ENCODE measurements at regions not wholly inside any gene's neighbourhood (a gene's known extent, or its start where the extent isn't known, plus 50 kb on each side); places are given as distances from the start of the nearest gene placed in this dataset.

DNA sequence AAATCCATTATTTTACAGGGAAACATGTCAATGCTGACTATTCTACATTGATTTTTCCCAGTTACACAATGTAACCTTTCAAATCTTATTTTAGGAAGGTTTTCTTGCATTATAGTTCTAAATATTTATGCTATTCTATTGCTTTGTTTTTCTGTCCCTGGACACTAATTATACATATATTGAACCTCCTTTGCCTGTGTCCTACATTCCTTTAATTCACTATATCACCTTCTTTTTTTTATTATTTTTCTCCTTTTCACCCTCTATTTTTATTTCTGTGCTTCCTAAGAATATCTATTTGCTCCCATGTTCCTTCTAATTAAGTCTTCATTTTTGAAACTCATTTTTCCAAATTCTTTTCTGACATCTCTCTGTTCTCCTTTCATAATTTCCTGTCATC, 259.2 kb downstream of the TJP1 start:
- DNase-seq (ENCODE audit: low read depth) = no peak
- H3K4me3 ChIP-seq (ENCODE audit: low read depth, low read length) = no peak overlapping the region

DNA sequence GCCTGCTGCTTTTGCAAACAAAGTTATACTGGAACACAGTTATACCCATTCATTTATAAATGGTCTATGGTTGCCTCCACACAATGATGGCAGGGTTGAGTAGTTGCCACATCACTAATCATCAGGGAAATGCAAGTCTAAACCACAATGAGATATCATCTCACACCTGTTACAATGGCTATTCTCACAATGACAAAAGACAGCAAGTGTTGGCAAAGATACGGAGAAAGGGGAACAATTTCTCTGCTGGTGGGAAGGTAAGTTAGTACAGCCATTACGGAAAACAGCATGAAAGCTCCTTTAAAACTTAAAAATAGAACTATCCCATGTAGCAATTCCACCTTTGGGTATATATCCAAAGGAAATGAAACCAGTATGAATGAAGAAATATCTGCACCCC, 261.4 kb downstream of the TJP1 start:
- no peak overlapping the region for H3K4me3 ChIP-seq (ENCODE audit: low read depth, low read length)
- DNase-seq (ENCODE audit: low read depth) = no peak

DNA sequence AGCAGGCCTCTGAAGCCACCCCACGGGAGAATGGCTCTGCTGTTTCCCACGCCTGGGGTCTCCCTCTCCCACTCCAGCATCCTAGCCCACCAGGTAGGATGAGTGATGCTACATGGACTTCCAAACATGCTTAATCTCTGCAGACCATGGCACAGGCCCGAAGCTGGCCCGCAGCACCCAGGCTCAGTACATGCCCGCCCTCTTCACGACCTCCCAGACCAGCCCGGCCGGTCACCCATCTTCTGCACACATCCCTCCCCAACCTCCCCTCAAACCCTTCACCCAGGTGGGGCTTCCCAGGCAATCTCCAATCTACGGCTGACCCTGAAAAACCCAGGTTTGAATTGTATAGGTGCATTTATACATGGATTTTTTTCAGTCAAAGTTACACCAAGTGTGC, 264.0 kb downstream of the TJP1 start:
- H3K4me3 ChIP-seq (ENCODE audit: low read depth, low read length) = no peak overlapping the region
- DNase-seq (ENCODE audit: low read depth) = no peak

DNA sequence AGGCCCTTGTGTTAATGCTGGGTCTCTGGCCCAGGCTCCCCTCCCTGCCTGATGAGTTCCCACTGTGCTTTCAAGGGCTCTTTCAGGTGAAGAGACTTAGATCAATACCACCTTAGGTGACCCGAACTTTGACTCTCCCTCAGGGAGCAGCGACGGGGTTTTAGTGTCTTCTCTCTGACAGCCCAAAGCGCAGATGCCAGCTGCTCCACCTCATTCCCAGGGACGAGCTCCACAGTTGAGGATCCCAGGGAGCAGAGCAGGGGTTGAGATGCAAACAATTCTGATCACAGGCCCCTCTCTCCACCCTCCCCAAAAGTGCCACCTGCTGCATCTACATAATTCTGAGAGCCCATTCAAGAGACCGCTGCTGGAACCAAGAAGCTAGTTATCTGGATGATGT, 265.1 kb downstream of the TJP1 start:
- no peak overlapping the region for H3K4me3 ChIP-seq (ENCODE audit: low read depth, low read length)
- DNase-seq (ENCODE audit: low read depth) = no peak

DNA sequence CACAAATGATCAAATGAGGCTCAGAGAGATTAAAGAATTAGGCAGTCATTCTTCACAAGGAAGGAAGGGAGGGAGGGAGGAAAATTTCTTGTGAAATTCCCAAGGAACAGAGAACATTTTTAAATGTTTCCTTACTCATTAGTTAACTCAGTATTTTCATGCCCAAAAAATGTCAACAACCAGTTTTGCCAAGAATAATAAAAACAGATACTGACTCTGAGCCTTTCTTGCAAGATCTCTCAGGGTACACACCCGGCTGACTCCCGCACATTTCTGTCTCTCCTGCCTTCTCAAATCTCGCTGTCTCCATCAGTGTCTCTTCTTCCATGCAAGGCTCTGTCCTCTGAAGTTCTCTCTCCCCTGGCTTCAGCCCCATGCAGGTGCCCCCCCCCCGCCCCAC, 265.9 kb downstream of the TJP1 start:
- H3K4me3 ChIP-seq (ENCODE audit: low read depth, low read length) = no peak overlapping the region
- no peak for DNase-seq (ENCODE audit: low read depth)

DNA sequence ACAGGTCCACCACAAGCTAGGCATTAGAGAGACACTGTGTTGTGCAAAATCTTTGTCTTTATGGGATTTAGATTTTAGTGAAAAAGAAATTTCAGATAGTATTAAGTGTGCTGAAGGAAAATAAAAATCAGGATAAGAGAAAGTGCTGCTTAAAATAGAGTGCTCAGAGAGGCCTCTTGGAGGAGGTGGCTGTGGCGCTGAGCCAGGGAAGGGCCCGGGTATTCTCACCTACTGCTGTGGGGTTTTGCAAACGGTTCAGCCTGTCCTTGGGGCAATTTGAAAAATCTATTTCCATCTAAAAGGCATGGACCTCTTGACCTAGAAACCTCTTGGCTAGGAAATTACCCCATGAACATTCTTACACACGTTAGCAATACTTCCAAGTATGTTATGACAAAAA, 267.7 kb downstream of the TJP1 start:
- no peak overlapping the region for H3K4me3 ChIP-seq (ENCODE audit: low read depth, low read length)
- no peak for DNase-seq (ENCODE audit: low read depth)

DNA sequence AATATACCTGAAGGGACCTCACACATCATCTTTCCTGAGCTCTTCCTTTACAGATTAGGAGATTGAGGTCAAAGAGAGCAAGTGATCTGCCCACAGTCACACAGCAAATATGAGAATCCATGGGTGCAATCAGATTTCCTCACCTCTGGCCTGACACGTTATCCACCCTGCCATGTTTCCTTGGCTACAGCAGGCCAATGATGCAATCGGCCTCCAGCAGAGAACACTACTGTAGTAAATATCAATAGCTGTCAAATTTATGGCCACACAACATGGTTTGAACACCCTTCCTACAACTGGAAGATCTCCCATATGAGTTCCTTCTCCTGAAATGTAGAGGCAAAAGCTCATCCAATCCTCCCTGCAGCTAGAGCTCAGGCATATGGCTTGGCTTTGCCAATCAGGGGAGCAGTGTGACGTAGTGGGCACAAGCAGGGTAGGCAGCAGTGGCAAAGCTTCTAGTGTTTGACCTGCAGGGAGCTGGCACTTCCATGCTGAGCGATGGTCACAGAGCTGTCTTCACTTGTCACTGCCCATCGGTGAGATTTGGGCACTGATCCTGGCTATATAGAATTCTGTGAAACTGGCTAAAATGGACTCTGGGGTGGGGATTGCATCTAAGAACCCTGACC, 271.3 kb downstream of the TJP1 start:
- no peak overlapping the region for H3K4me3 ChIP-seq (ENCODE audit: low read depth, low read length)
- DNase-seq (ENCODE audit: low read depth) = no peak

DNA sequence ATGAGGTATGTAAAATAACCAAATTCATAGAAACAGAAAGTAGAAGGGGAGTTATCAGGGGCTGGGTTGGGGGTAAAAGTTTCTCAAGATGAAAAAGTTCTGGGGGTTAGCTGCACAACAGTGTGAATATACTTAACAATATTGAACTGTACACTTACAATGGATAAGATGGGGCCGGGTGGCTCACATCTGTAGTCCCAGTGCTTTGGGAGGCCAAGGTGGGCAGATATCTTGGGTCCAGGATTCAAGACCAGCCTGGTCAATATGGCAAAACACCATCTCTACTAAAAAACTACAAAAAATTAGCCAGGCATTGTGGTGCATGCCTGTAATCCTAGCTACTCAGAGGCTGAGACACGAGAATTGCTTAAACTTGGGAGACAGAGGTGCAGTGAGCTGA, 274.3 kb downstream of the TJP1 start:
- DNase-seq (ENCODE audit: low read depth) = no peak
- H3K4me3 ChIP-seq (ENCODE audit: low read depth, low read length) = no peak overlapping the region

DNA sequence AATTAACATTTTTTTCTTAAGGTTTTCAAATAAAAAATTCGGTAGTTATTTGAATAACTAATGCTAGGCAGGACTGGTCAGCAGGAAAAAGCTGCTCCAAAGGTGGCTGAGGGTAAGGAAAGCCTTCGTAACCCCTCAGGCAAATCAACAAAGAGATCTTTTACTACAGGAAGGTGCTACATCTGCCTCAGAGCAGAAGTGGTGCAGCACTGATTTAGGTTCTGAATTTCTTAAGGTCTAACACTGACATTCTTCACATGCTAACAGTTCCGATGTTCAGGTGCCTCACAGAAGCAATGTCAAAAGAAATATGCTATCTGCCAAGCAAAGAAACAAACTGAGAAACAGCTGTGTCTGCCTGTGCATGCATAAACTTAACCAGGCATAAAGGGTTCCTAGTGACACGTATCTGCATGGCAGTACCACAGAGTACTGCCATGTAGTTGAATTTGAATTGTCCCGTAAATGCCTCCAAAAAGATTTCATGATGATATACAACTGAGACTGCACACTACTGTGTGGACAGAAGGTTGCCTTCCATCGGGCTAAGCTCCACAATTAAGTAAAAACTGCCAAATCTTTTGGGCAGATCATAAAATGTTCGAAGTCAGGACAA, 275.0 kb upstream of the NSMCE3 start:
- DNase-seq (ENCODE audit: low read depth) = no peak
- H3K4me3 ChIP-seq (ENCODE audit: low read depth, low read length) = no peak overlapping the region

DNA sequence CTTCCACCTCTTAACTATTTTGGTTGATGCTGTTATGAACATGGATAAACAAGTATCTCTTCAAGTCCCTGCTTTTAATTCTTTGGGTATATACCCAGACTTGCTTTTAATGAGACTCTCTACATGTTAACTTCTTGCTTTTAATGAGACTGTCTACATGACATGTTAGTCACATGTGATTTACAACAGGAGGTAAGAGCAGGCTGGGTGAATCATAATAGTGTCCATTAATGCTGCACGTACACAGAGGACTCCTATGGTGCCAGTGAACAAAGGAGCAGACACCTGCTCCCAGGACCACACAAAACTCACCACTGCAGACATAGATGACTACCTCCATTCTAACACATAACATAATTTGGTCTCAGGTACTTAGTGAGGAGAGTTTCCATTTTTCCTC, 273.4 kb upstream of the NSMCE3 start:
- no peak overlapping the region for H3K4me3 ChIP-seq (ENCODE audit: low read depth, low read length)
- DNase-seq (ENCODE audit: low read depth) = no peak

DNA sequence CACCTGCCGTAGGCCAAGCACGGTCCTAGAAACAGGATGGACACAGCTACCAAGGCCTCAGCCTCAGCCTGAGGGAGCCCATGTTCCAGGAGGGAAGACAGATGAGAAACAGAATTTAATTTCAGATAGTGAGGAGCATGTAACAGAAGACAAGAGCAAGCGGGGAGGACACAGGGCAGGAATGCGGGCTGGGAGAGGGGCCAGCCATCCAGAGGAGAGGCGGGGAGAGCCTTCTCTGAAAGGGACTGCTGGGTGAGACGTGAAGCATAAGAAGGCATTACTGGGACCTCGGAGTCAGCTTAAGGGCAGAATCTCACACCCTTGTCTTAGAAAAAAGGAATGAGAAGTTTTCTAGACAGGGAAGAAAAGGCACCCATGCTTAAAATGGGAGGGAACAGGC, 271.7 kb upstream of the NSMCE3 start:
- H3K4me3 ChIP-seq (ENCODE audit: low read depth, low read length) = no peak overlapping the region
- no peak for DNase-seq (ENCODE audit: low read depth)

DNA sequence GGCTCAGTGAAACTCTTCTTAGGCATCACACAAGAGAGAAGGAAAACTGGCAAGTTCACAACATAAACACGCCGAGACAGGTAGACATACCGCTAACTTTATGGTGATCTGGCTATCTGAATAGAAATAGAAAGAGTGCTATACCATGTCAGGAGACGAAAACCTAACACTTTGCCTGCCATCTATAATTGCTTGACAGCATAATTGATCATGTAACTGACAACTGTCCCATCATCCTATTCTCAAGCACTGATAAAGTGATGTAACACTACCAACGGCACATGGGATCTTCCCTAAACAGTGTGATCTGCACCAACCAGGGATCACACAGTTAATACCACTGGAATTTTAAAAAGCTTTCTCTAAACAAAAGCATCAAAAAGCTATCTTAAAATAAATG, 270.9 kb upstream of the NSMCE3 start:
- H3K4me3 ChIP-seq (ENCODE audit: low read depth, low read length) = no peak overlapping the region

DNA sequence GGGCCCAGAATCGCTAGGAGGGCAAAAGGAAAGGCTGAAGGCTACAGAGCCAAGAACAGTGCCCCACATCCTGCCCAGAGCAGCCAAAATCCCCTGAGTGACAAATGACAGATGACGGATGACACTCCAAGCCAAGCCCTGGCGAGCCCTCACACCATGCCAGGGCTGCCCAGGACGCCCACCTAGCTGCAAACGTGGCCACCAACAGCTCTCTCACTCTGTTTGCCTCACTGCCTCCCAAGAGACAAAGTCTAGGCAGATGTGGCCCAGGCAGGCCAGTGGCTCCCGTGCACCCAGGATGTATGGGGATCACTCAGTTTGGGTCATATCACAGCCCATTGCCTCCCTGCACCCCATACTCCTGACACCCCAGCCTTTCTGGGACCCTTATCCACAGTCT, 270.1 kb upstream of the NSMCE3 start:
- DNase-seq (ENCODE audit: low read depth) = no peak
- no peak overlapping the region for H3K4me3 ChIP-seq (ENCODE audit: low read depth, low read length)

More for the DNA sequence above, 270.9 kb upstream of the NSMCE3 start:
- no peak for DNase-seq (ENCODE audit: low read depth)

DNA sequence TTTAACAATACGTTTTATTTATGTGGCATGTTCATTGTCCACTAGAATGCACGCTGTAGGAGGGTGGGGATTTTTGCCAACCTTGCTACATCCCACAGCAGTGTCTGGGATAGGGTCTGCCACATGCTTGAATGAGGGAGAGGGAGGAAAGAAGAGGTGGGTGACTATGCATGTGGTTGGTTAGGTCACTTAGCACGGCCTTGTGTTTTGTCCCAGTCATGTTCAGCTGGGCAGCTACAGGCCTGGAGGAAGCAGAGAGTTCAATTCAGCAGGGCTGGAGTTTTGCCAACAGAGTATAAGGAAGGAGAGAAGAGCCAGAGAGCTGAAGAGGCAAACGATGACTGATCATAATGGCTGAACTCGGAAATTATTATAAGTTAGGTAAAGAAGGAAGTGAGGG, 268.4 kb upstream of the NSMCE3 start:
- DNase-seq (ENCODE audit: low read depth) = no peak
- no peak overlapping the region for H3K4me3 ChIP-seq (ENCODE audit: low read depth, low read length)

DNA sequence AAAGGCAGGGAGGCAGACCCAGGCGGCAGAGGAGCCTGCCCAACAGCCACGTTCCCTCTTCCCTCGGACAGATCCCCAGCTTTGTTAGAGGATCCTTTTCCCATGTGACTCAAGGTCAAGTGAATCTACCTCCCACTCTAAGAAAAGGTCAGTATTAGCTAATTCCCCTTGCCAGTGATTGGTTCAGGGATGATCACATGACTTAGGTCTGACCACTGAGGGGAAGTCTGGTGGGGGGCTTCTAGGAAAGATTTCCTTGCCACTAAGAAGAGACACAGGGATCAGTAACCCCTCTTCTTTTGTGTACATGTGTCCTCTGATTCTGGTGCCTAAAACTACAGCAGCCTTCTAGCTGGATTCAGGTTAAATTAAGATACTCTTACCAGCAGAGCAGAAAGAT, 266.3 kb upstream of the NSMCE3 start:
- H3K4me3 ChIP-seq (ENCODE audit: low read depth, low read length) = no peak overlapping the region
- no peak for DNase-seq (ENCODE audit: low read depth)

DNA sequence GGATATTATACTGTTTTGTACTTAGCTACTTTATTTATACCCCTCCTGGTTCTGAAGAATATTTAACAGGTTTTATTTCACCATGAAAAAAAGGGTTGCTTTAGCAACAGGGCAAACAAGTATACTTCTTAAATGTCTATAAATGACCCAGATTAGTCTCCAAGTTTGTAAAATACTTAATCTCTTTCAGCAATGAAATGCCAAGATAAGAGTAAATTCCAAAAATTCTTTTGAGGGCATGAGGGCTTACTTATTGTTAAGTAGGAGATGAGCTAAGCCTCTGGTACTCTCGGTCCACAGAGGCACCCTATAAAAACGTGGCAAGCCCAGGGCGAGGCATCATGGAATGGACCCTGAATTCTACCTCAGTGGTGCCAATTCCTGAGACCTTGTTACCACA, 264.8 kb upstream of the NSMCE3 start:
- DNase-seq (ENCODE audit: low read depth) = no peak
- no peak overlapping the region for H3K4me3 ChIP-seq (ENCODE audit: low read depth, low read length)

DNA sequence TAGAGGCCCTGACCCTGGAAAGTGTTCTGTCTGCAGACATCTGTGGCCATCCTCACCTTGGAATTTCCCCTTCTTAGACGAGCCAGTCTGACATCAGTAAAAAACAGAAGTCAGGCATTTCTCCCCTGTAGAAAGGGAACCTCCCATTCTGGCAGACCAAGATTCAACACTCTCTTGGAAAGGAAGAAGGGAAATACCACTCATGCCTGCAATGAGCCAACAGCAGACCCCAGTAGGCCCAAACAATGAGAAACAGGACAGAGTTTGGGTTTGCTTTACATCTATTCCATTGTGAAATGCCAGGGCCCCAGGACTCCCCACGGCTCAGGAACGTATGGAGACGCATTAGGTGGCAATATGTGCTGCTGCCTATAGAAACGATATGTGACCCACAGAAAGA, 264.0 kb upstream of the NSMCE3 start:
- DNase-seq (ENCODE audit: low read depth) = no peak
- no peak overlapping the region for H3K4me3 ChIP-seq (ENCODE audit: low read depth, low read length)

DNA sequence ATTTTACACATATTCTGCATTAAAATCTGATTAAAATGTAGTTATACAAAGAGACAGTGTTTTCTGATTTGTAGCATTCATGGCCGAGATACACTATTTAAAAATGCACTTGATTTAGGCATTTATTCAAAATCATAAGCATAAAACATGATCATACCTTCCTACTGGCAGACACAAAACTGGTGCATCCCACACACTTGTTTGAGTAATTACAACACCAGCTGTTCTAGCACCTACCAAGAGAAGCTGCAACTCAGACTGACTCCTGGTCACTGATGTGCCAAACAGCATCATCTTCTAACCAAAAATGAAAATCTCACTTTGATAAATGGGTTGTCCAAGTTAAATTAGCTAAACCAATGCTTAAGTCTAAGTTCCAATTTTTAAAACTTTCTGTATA, 262.7 kb upstream of the NSMCE3 start:
- no peak for DNase-seq (ENCODE audit: low read depth)
- H3K4me3 ChIP-seq (ENCODE audit: low read depth, low read length) = no peak overlapping the region

DNA sequence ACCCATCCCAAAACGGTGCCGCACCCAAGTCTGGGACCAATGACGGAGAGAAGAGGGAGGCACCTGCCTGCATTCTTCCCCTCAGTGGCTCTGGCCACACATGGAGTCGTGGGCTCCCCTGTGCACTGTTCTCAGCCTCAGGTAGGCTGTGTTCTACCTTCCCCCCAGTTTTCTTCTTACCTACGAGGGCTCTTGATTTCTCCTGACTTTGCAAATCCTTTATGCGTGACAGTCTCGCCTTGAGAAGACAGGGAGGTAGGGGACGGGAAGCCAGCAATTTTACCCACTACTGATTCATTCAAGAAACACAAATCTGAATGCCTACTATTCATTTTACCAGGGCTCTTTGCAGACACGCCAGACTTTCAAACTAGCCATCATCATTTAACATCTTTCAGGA, 261.3 kb upstream of the NSMCE3 start:
- no peak for DNase-seq (ENCODE audit: low read depth)
- H3K4me3 ChIP-seq (ENCODE audit: low read depth, low read length) = no peak overlapping the region

DNA sequence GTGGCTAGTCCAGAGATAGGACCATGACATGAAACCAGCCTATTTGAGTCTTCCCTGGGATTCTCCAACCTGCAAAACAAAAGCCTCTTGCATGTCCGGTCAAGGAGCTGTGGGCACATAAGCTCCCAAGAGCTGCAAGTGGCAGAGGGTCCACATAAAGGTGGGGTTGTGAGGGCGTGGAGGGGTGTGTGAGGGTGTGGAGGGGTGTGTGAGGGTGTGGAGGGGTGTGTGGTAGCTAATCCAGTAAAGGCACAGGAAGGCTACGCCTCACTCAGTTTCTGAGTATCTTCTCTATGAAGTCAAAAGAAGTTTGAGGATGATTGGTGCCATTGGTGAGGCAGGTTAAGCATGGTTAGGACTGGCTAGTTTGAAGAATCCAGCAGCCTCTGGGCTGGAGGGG, 259.4 kb upstream of the NSMCE3 start:
- no peak overlapping the region for H3K4me3 ChIP-seq (ENCODE audit: low read depth, low read length)
- DNase-seq (ENCODE audit: low read depth) = no peak

DNA sequence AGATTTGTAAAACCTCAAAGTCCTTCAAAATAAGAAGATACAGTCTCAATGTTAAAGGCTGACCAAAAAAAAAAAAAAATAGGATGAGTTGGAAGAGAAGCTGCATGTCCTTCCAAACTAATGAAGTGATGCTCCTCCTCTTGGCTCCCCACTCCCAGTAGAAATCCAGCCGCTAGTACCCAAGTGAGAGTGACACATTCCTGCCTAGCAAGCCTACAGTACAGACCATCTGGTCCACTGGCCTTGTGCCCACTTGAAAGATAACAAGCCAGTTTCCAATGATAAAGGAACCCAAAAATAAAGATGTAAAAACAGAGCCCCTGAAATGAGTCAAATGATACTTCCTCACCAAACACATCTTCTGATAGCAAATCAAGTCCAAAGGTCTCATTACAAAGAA, 258.7 kb upstream of the NSMCE3 start:
- H3K4me3 ChIP-seq (ENCODE audit: low read depth, low read length) = no peak overlapping the region
- no peak for DNase-seq (ENCODE audit: low read depth)

DNA sequence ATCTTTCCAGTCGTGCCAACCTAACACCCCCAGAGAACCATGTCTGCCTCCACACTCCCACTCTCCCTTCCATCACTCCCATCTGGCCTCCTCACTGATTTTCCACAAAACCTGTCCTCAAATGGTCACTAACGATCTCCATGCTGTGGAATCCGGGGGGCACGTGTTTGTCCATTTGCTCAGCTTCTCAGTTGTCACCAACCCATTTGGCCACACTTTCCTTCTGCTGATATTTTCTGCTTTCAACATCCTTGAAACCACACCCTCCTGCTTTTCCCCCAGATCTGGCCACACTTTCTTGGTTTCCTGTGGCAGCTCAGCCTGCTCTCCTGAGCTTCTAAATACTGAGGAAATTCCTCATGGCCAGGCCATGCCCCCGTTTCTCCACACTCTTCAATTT, 257.2 kb upstream of the NSMCE3 start:
- DNase-seq (ENCODE audit: low read depth) = no peak
- H3K4me3 ChIP-seq (ENCODE audit: low read depth, low read length) = no peak overlapping the region

Measured in skeletal muscle cell (primary cell).